ENCODE measurements at regions not wholly inside any gene's neighbourhood (a gene's known extent, or its start where the extent isn't known, plus 50 kb on each side); places are given as distances from the start of the nearest gene placed in this dataset.

DNA sequence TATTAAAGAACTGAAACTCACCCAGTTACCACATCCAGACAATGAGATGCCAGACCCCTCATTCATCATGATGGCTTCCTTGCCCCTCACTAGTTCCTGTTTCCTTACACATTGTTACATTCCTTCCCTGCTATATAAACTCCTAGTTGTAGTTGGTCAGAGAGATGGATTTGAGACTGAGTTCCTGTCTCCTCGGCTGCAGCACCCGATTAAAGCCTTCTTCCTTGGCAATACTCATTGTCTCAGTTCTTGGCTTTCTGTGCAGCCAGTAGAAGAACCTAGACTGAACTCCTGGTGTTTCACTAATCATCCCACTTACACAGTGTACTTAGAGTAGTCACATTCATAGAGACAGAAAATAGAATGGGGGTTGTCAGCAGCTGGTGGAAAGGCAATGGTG lies 324.7 kb downstream of the TRIML1 start:
- no peaks in the 10 kb centered on the region for H3K4me1 Mint-ChIP-seq
- no peak for ATAC-seq
- H3K4me3 Mint-ChIP-seq, result no peak overlapping the region
- DNase-seq (ENCODE audit: low spot score in 2 of 2), result no peak
- H3K27ac Mint-ChIP-seq, result no peak overlapping the region
- H3K9me3 Mint-ChIP-seq, result peaks cover 11% of the 10 kb centered on the region
- no peaks in the 10 kb centered on the region for H3K36me3 Mint-ChIP-seq

- H3K9me3 Mint-ChIP-seq, result peaks cover 11% of the 10 kb centered on the region
- no peak overlapping the region for H3K27ac Mint-ChIP-seq
- ATAC-seq (no peak), DNase-seq (ENCODE audit: low spot score in 2 of 2) (no peak)
- H3K4me3 Mint-ChIP-seq, result no peak overlapping the region
- no peaks in the 10 kb centered on the region for H3K36me3 Mint-ChIP-seq
- no peaks in the 10 kb centered on the region for H3K4me1 Mint-ChIP-seq
Measured at GRCh38 chr4:188466001-188466400, 326.8 kb downstream of the TRIML1 start.

GRCh38 chr4:188484256-188484655 lies 345.0 kb downstream of the TRIML1 start:
- no peak overlapping the region for H3K27ac Mint-ChIP-seq
- H3K9me3 Mint-ChIP-seq, result peaks cover 22% of the 10 kb centered on the region
- ATAC-seq, result no peak
- no peaks in the 10 kb centered on the region for H3K4me1 Mint-ChIP-seq
- H3K36me3 Mint-ChIP-seq, result no peaks in the 10 kb centered on the region
- DNase-seq (ENCODE audit: low spot score in 2 of 2), result no peak
- H3K4me3 Mint-ChIP-seq, result no peak overlapping the region

- ATAC-seq (no peak), DNase-seq (ENCODE audit: low spot score in 2 of 2) (no peak)
- Mint-ChIP-seq H3K4me3 (no peak overlapping the region), H3K9me3 (peaks cover 21% of the 10 kb centered on the region), H3K27ac (no peak overlapping the region), H3K36me3 (no peaks in the 10 kb centered on the region), H3K4me1 (no peaks in the 10 kb centered on the region)
Measured at GRCh38 chr4:188485906-188486305, 346.7 kb downstream of the TRIML1 start.

DNA sequence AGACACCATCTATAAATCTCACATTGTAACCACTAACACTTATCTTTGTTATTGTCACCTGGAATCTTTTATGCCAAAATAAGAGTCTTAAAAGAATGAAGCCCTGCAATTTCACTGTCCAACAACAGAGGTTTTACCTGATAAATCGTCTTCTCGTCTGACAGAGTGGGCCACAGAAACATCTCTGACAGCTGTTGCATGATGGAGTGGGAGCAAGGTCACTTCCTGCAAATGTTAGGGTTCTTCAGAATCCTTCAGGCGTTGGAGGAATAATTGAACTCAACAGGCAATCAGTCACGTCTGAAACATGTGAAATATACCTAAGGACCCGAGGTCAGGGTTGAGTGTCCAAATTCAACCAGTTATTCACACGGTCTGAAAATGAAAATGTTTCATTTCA lies 353.6 kb downstream of the TRIML1 start:
- Mint-ChIP-seq H3K4me1 (no peaks in the 10 kb centered on the region), H3K4me3 (no peak overlapping the region), H3K9me3 (peaks cover 16% of the 10 kb centered on the region), H3K36me3 (no peaks in the 10 kb centered on the region), H3K27ac (no peak overlapping the region)
- no peak for DNase-seq (ENCODE audit: low spot score in 2 of 2)
- no peak for ATAC-seq

GRCh38 chr4:188495169-188495568 lies 355.9 kb downstream of the TRIML1 start:
- Mint-ChIP-seq H3K4me3 (no peak overlapping the region), H3K36me3 (no peaks in the 10 kb centered on the region)

DNA sequence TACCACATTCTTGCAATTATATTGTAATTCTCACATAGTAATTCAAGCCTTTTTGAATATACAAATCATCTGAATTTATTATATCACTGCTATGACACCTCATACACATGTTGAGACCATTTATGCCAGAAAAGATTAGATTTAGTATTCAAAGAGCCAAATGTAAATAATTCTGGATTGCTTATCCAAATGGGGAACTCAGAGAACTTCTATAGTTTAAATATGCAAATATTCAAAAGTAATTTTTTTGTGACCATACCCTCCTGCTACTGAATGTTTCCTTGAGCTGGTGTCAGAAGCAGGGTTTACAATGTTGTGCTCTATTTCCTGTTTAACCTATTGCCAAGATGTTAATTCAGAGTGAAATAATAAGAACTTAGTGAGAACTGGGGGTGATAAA lies 372.2 kb downstream of the TRIML1 start:
- H3K36me3 Mint-ChIP-seq, result no peaks in the 10 kb centered on the region
- H3K4me3 Mint-ChIP-seq, result no peak overlapping the region
- peaks cover 43% of the 10 kb centered on the region for H3K9me3 Mint-ChIP-seq
- no peaks in the 10 kb centered on the region for H3K4me1 Mint-ChIP-seq
- no peak for DNase-seq (ENCODE audit: low spot score in 2 of 2)
- no peak for ATAC-seq
- H3K27ac Mint-ChIP-seq, result no peak overlapping the region

More at GRCh38 chr4:188495169-188495568, 355.9 kb downstream of the TRIML1 start:
- H3K4me1 Mint-ChIP-seq, result no peaks in the 10 kb centered on the region
- DNase-seq (ENCODE audit: low spot score in 2 of 2), result no peak
- H3K9me3 Mint-ChIP-seq, result peaks cover 17% of the 10 kb centered on the region
- ATAC-seq, result no peak
- no peak overlapping the region for H3K27ac Mint-ChIP-seq

GRCh38 chr4:188532751-188533150 lies 393.5 kb downstream of the TRIML1 start:
- no peak overlapping the region for H3K4me3 Mint-ChIP-seq
- H3K9me3 Mint-ChIP-seq, result peaks cover 19% of the 10 kb centered on the region
- no peak for DNase-seq (ENCODE audit: low spot score in 2 of 2)
- H3K27ac Mint-ChIP-seq, result no peak overlapping the region
- ATAC-seq, result no peak
- H3K36me3 Mint-ChIP-seq, result no peaks in the 10 kb centered on the region
- H3K4me1 Mint-ChIP-seq, result no peaks in the 10 kb centered on the region

DNA sequence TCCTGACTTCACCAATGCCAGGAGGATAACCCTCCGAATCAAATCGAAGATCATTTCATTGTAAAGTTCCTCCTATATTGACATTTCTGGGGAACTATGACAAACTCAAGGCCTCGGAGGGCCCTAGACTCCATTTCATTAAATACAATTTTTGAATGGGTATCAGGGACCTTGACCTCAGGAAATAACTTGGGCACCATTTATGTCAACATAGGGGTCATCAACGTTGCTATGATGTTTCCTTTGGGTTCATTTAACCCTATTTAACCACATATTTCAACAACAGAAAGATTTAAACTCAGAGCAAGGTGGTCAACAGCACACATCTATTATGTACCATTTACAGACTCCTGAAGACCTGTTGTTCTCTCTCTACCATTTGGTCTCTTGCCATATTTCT lies 395.1 kb downstream of the TRIML1 start:
- ATAC-seq (no peak), DNase-seq (ENCODE audit: low spot score in 2 of 2) (no peak)
- Mint-ChIP-seq H3K4me1 (no peaks in the 10 kb centered on the region), H3K27ac (no peak overlapping the region), H3K4me3 (no peak overlapping the region), H3K36me3 (no peaks in the 10 kb centered on the region), H3K9me3 (peaks cover 19% of the 10 kb centered on the region)

- no peak for ATAC-seq
- no peak overlapping the region for H3K27ac Mint-ChIP-seq
Measured at GRCh38 chr4:188534917-188535316, 395.7 kb downstream of the TRIML1 start.

GRCh38 chr4:188536826-188537225 lies 397.6 kb downstream of the TRIML1 start:
- DNase-seq (ENCODE audit: low spot score in 2 of 2) (no peak), ATAC-seq (no peak)
- H3K9me3 Mint-ChIP-seq, result peaks cover 14% of the 10 kb centered on the region
- no peak overlapping the region for H3K27ac Mint-ChIP-seq
- H3K4me3 Mint-ChIP-seq, result no peak overlapping the region
- no peaks in the 10 kb centered on the region for H3K4me1 Mint-ChIP-seq
- no peaks in the 10 kb centered on the region for H3K36me3 Mint-ChIP-seq

More at GRCh38 chr4:188534917-188535316, 395.7 kb downstream of the TRIML1 start:
- H3K4me3 Mint-ChIP-seq, result no peak overlapping the region
- H3K36me3 Mint-ChIP-seq, result no peaks in the 10 kb centered on the region
- no peaks in the 10 kb centered on the region for H3K4me1 Mint-ChIP-seq
- peaks cover 19% of the 10 kb centered on the region for H3K9me3 Mint-ChIP-seq
- DNase-seq (ENCODE audit: low spot score in 2 of 2), result no peak

- Mint-ChIP-seq H3K36me3 (no peaks in the 10 kb centered on the region), H3K9me3 (peaks cover 19% of the 10 kb centered on the region), H3K27ac (no peak overlapping the region), H3K4me3 (no peak overlapping the region), H3K4me1 (no peaks in the 10 kb centered on the region)
- no peak for DNase-seq (ENCODE audit: low spot score in 2 of 2)
- no peak for ATAC-seq
Measured at GRCh38 chr4:188550296-188550695, 411.1 kb downstream of the TRIML1 start.

DNA sequence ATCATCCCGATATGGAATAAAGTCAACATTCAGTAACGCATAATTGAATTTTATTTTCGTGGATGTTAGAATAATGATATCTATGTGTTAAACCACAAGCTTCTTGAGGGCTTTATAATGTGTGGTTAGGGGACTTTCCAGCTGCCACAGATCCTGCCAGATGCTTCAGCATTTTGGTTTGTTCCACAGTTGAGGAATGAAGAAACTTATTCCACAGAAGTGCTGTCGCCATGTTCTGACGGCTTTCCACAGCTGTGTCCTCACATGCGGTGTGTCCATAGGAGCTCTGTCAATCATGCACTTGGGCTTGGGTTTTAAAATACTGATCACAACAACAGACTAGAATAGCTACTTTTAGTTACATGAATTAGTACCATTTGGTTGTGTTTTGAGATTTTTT lies 411.9 kb downstream of the TRIML1 start:
- H3K4me1 Mint-ChIP-seq, result no peaks in the 10 kb centered on the region
- no peaks in the 10 kb centered on the region for H3K36me3 Mint-ChIP-seq
- H3K9me3 Mint-ChIP-seq, result peaks cover 19% of the 10 kb centered on the region
- no peak overlapping the region for H3K4me3 Mint-ChIP-seq
- ATAC-seq (no peak), DNase-seq (ENCODE audit: low spot score in 2 of 2) (no peak)
- H3K27ac Mint-ChIP-seq, result no peak overlapping the region

GRCh38 chr4:188552741-188553275 lies 413.6 kb downstream of the TRIML1 start:
- no peaks in the 10 kb centered on the region for H3K36me3 Mint-ChIP-seq

GRCh38 chr4:188554413-188554812 lies 415.2 kb downstream of the TRIML1 start:
- Mint-ChIP-seq H3K27ac (no peak overlapping the region), H3K4me1 (no peaks in the 10 kb centered on the region), H3K9me3 (peaks cover 13% of the 10 kb centered on the region), H3K36me3 (no peaks in the 10 kb centered on the region), H3K4me3 (no peak overlapping the region)
- ATAC-seq (no peak), DNase-seq (ENCODE audit: low spot score in 2 of 2) (no peak)

More at GRCh38 chr4:188552741-188553275, 413.6 kb downstream of the TRIML1 start:
- Mint-ChIP-seq H3K9me3 (peaks cover 19% of the 10 kb centered on the region), H3K4me1 (no peaks in the 10 kb centered on the region), H3K27ac (no peak overlapping the region), H3K4me3 (no peak overlapping the region)
- DNase-seq (ENCODE audit: low spot score in 2 of 2), result no peak
- no peak for ATAC-seq

- H3K36me3 Mint-ChIP-seq, result no peaks in the 10 kb centered on the region
- H3K4me3 Mint-ChIP-seq, result no peak overlapping the region
- peaks cover 23% of the 10 kb centered on the region for H3K9me3 Mint-ChIP-seq
- no peak for DNase-seq (ENCODE audit: low spot score in 2 of 2)
- no peak overlapping the region for H3K27ac Mint-ChIP-seq
- no peak for ATAC-seq
- no peaks in the 10 kb centered on the region for H3K4me1 Mint-ChIP-seq
Measured at GRCh38 chr4:188573104-188573503, 433.9 kb downstream of the TRIML1 start.

GRCh38 chr4:188578657-188579056 lies 439.4 kb downstream of the TRIML1 start:
- Mint-ChIP-seq H3K4me3 (no peak overlapping the region), H3K4me1 (no peaks in the 10 kb centered on the region), H3K27ac (no peak overlapping the region), H3K36me3 (no peaks in the 10 kb centered on the region), H3K9me3 (peaks cover 19% of the 10 kb centered on the region)
- ATAC-seq (no peak), DNase-seq (ENCODE audit: low spot score in 2 of 2) (no peak)

All from stimulated activated effector memory CD8-positive, alpha-beta T cell treated with anti-CD3 and anti-CD28 coated beads, Interleukin-12 subunit alpha, Interleukin-12 subunit beta, amount 100 ng/mL, for 72 hours (primary cell).